Liver (tissue), 8 donors: ENCODE measurements at regions not wholly inside any gene's neighbourhood (a gene's known extent, or its start where the extent isn't known, plus 50 kb on each side); places are given as distances from the start of the nearest gene placed in this dataset.

Experiments
- DNase-seq: peaks from one replicate; pipeline ENCODE4 v3.0.0-alpha.2; 2017; ENCODE audit warnings: low spot score
- H3K27ac ChIP-seq, 2 donors: one replicate each; pipeline ENCODE4 v1.7.0; 2013; ENCODE audit warnings: inconsistent platforms in 2 of 2, low read length in 2 of 2, control low read depth in 1 of 2, low read depth in 1 of 2, mild to moderate bottlenecking in 1 of 2
- H3K27me3 ChIP-seq, 4 donors: one replicate each; pipeline versions ENCODE4 v1.6.1 to v1.7.0; 2013; ENCODE audit warnings: low read length in 3 of 4, inconsistent platforms in 1 of 4, mild to moderate bottlenecking in 1 of 4, moderate library complexity in 1 of 4; ENCODE audit not compliant: control insufficient read depth in 4 of 4, insufficient read depth in 4 of 4
- H3K36me3 ChIP-seq, 4 donors: one replicate each; pipeline versions ENCODE4 v1.6.1 to v1.7.0; 2013; ENCODE audit warnings: low read length in 3 of 4, mild to moderate bottlenecking in 3 of 4, low read depth in 1 of 4, moderate library complexity in 1 of 4; ENCODE audit not compliant: control insufficient read depth in 4 of 4, insufficient read depth in 3 of 4
- H3K4me1 ChIP-seq, 4 donors: one replicate each; pipeline versions ENCODE4 v1.6.1 to v1.7.0; 2013; ENCODE audit warnings: low read length in 3 of 4, mild to moderate bottlenecking in 3 of 4, moderate library complexity in 1 of 4; ENCODE audit not compliant: control insufficient read depth in 4 of 4, insufficient read depth in 4 of 4
- H3K4me3 ChIP-seq, 3 donors: one replicate each; pipeline versions ENCODE4 v1.6.1 to v1.7.0; 2013; ENCODE audit warnings: low read length in 3 of 3, control low read depth in 1 of 3, low read depth in 1 of 3, mild to moderate bottlenecking in 1 of 3
- H3K9ac ChIP-seq, 2 donors: one replicate each; pipeline ENCODE4 v1.7.0; 2013; ENCODE audit warnings: low read length in 2 of 2, mild to moderate bottlenecking in 2 of 2, moderate library complexity in 2 of 2, control low read depth in 1 of 2, low read depth in 1 of 2
- H3K9me3 ChIP-seq, 4 donors: one replicate each; pipeline versions ENCODE4 v1.6.1 to v1.7.0; 2013; ENCODE audit warnings: low read length in 3 of 4; ENCODE audit not compliant: control insufficient read depth in 4 of 4
- EGR1 ChIP-seq, 2 donors: IDR thresholded peaks; 2 replicates each; pipeline ENCODE4 v1.6.1; 2016 to 2018; ENCODE audit warnings: antibody characterized with exemption in 2 of 2, low read depth in 2 of 2
- FOXA1 ChIP-seq: IDR thresholded peaks from 2 replicates; pipeline ENCODE4 v1.6.1; 2016; ENCODE audit warnings: antibody characterized with exemption
- FOXA2 ChIP-seq: IDR thresholded peaks from 2 replicates; pipeline ENCODE4 v1.6.1; 2016; ENCODE audit warnings: antibody characterized with exemption
- GABPA ChIP-seq, 2 donors: IDR thresholded peaks in 1 of 2; conservative IDR thresholded peaks in 1 of 2; 2 replicates each; pipeline ENCODE4 v1.6.1; 2016; ENCODE audit warnings: antibody characterized with exemption in 2 of 2, mild to moderate bottlenecking in 1 of 2, moderate library complexity in 1 of 2
- HNF4A ChIP-seq, 2 donors: conservative IDR thresholded peaks; 2 replicates each; pipeline ENCODE4 v1.6.1; 2016; ENCODE audit warnings: antibody characterized with exemption in 2 of 2, mild to moderate bottlenecking in 2 of 2
- HNF4G ChIP-seq: IDR thresholded peaks from 2 replicates; pipeline ENCODE4 v1.6.1; 2016; ENCODE audit warnings: antibody characterized with exemption
- JUND ChIP-seq, 2 donors: IDR thresholded peaks; 2 replicates each; pipeline ENCODE4 v1.6.1; 2016; ENCODE audit warnings: antibody characterized with exemption in 2 of 2
- NR2F2 ChIP-seq: IDR thresholded peaks from 2 replicates; pipeline ENCODE4 v1.6.1; 2016; ENCODE audit warnings: antibody characterized with exemption
- RXRA ChIP-seq, 2 donors: IDR thresholded peaks; 2 replicates each; pipeline ENCODE4 v1.6.1; 2017 to 2018; ENCODE audit warnings: antibody characterized with exemption in 2 of 2, mild to moderate bottlenecking in 1 of 2
- SP1 ChIP-seq: IDR thresholded peaks from 2 replicates; pipeline ENCODE4 v1.6.1; 2018; ENCODE audit warnings: antibody characterized with exemption, mild to moderate bottlenecking
- TAF1 ChIP-seq: conservative IDR thresholded peaks from 2 replicates; pipeline ENCODE4 v1.6.1; 2016; ENCODE audit warnings: antibody characterized with exemption, mild to moderate bottlenecking
- YY1 ChIP-seq: IDR thresholded peaks from 2 replicates; pipeline ENCODE4 v1.6.1; 2016; ENCODE audit warnings: antibody characterized with exemption, mild to moderate bottlenecking
- WGBS: extraction: QIAGEN DNeasy Blood & Tissue Kit; methylation state at CpG from one replicate; pipeline ENCODE4 v1.1.7; 2013; 5-methylcytosine and 5-hydroxymethylcytosine counted together
- TF ChIP-seq, protein P1 (sequence below): IDR thresholded peaks from 2 replicates; pipeline ENCODE4 v1.6.1; 2016; ENCODE audit warnings: antibody characterized with exemption
- TF ChIP-seq, protein P2 (sequence below): IDR thresholded peaks from 2 replicates; pipeline ENCODE4 v1.6.1; 2016; ENCODE audit warnings: antibody characterized with exemption, mild to moderate bottlenecking
- TF ChIP-seq, protein P3 (sequence below): fragments of 150-350 bp; IDR thresholded peaks from 2 replicates; pipeline ENCODE4 v1.5.1; 2017; ENCODE audit warnings: improper control_type of control experiment, low read depth, low read length; ENCODE audit not compliant: missing input control
- TF ChIP-seq, protein P4 (sequence below): IDR thresholded peaks from 2 replicates; pipeline ENCODE4 v1.6.1; 2016; ENCODE audit warnings: antibody characterized with exemption
- donor health status: healthy.
- donor health status: healthy.
- donor health status: healthy.
- donor health status: healthy.
- donor health status: healthy.

DNA sequence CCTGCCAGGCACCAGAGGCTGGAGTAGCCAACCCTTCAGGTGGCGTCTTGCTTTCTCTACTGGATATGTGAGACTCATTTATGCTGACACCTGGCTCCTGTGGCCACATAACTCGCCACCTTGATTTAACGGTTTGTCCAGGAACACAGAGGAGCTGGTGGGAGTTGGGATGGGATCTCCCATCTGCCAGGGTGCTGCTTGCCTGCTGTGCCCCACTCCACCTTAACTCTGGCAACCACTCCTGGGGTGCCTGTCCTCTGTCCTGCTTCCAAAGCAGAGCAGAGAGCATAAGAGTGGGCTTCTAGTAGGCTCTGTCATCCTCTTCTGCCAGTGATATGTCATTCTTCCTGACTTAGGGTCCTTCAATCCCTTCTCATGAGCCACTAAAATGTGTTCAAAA is 63.4 kb upstream of the ZNF423 start:
- H3K9ac ChIP-seq: no peak overlapping the region
- no peaks in the 10 kb centered on the region for H3K27me3 ChIP-seq
- DNase-seq: no peak
- TF ChIP-seq RXRA (IDR thresholded peaks at IDR 0.05): no peak
- TF ChIP-seq, protein P1, sequence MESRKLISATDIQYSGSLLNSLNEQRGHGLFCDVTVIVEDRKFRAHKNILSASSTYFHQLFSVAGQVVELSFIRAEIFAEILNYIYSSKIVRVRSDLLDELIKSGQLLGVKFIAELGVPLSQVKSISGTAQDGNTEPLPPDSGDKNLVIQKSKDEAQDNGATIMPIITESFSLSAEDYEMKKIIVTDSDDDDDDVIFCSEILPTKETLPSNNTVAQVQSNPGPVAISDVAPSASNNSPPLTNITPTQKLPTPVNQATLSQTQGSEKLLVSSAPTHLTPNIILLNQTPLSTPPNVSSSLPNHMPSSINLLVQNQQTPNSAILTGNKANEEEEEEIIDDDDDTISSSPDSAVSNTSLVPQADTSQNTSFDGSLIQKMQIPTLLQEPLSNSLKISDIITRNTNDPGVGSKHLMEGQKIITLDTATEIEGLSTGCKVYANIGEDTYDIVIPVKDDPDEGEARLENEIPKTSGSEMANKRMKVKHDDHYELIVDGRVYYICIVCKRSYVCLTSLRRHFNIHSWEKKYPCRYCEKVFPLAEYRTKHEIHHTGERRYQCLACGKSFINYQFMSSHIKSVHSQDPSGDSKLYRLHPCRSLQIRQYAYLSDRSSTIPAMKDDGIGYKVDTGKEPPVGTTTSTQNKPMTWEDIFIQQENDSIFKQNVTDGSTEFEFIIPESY: no peak
- TF ChIP-seq TAF1: no peak
- TF ChIP-seq, protein P2, sequence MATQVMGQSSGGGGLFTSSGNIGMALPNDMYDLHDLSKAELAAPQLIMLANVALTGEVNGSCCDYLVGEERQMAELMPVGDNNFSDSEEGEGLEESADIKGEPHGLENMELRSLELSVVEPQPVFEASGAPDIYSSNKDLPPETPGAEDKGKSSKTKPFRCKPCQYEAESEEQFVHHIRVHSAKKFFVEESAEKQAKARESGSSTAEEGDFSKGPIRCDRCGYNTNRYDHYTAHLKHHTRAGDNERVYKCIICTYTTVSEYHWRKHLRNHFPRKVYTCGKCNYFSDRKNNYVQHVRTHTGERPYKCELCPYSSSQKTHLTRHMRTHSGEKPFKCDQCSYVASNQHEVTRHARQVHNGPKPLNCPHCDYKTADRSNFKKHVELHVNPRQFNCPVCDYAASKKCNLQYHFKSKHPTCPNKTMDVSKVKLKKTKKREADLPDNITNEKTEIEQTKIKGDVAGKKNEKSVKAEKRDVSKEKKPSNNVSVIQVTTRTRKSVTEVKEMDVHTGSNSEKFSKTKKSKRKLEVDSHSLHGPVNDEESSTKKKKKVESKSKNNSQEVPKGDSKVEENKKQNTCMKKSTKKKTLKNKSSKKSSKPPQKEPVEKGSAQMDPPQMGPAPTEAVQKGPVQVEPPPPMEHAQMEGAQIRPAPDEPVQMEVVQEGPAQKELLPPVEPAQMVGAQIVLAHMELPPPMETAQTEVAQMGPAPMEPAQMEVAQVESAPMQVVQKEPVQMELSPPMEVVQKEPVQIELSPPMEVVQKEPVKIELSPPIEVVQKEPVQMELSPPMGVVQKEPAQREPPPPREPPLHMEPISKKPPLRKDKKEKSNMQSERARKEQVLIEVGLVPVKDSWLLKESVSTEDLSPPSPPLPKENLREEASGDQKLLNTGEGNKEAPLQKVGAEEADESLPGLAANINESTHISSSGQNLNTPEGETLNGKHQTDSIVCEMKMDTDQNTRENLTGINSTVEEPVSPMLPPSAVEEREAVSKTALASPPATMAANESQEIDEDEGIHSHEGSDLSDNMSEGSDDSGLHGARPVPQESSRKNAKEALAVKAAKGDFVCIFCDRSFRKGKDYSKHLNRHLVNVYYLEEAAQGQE: no peak
- TF ChIP-seq GABPA (IDR thresholded peaks at IDR 0.05 in 1 of 2, conservative IDR thresholded peaks at IDR 0.05 in 1 of 2): no peak
- TF ChIP-seq NR2F2: no peak
- no peak for TF ChIP-seq YY1
- TF ChIP-seq FOXA2: no peak
- TF ChIP-seq HNF4G: no peak
- TF ChIP-seq FOXA1: no peak
- TF ChIP-seq, protein P3, sequence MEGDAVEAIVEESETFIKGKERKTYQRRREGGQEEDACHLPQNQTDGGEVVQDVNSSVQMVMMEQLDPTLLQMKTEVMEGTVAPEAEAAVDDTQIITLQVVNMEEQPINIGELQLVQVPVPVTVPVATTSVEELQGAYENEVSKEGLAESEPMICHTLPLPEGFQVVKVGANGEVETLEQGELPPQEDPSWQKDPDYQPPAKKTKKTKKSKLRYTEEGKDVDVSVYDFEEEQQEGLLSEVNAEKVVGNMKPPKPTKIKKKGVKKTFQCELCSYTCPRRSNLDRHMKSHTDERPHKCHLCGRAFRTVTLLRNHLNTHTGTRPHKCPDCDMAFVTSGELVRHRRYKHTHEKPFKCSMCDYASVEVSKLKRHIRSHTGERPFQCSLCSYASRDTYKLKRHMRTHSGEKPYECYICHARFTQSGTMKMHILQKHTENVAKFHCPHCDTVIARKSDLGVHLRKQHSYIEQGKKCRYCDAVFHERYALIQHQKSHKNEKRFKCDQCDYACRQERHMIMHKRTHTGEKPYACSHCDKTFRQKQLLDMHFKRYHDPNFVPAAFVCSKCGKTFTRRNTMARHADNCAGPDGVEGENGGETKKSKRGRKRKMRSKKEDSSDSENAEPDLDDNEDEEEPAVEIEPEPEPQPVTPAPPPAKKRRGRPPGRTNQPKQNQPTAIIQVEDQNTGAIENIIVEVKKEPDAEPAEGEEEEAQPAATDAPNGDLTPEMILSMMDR: no peak
- TF ChIP-seq JUND (IDR thresholded peaks at IDR 0.05): no peak
- TF ChIP-seq EGR1 (IDR thresholded peaks at IDR 0.05; ENCODE audit: low read depth in 2 of 2): no peak
- no peak for TF ChIP-seq SP1
- TF ChIP-seq, protein P4, sequence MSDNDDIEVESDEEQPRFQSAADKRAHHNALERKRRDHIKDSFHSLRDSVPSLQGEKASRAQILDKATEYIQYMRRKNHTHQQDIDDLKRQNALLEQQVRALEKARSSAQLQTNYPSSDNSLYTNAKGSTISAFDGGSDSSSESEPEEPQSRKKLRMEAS: no peak
- TF ChIP-seq HNF4A (conservative IDR thresholded peaks at IDR 0.05): no peak
- WGBS: 91% methylated on average over 3 of the region's 3 CpGs
- no peaks in the 10 kb centered on the region for H3K36me3 ChIP-seq
- no peak overlapping the region for H3K4me3 ChIP-seq
- H3K9me3 ChIP-seq: no peaks in the 10 kb centered on the region
- H3K4me1 ChIP-seq: no peaks in the 10 kb centered on the region
- H3K27ac ChIP-seq: no peak overlapping the region

DNA sequence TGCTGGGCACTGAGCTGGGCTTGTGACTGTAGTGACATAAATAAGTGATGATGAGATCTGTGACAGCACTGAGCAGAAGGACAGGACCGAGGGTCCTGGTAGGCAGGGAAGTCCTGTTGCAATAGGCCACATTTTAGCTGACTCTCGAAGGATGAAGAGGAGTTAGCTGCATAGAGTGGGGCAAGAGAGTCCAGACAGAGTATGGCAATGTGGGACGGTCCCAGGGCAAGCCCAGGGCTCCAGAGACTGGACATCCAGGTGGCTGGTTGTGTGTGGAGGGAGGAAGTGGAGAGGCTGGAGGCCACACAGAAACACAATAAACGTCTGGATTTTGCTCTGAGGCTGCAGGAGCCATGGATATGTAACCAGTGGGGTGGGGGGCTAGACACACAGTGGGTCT is 64.5 kb upstream of the ZNF423 start:
- TF ChIP-seq NR2F2 (no peak), JUND (IDR thresholded peaks at IDR 0.05) (no peak), FOXA2 (no peak), YY1 (no peak)
- TF ChIP-seq, protein P2: no peak
- H3K4me3 ChIP-seq: no peak overlapping the region
- no peaks in the 10 kb centered on the region for H3K4me1 ChIP-seq
- 88% methylated on average over 4 of the region's 4 CpGs for WGBS
- DNase-seq: no peak
- H3K27ac ChIP-seq: no peak overlapping the region
- no peaks in the 10 kb centered on the region for H3K27me3 ChIP-seq
- no peaks in the 10 kb centered on the region for H3K9me3 ChIP-seq
- H3K36me3 ChIP-seq: no peaks in the 10 kb centered on the region
- no peak overlapping the region for H3K9ac ChIP-seq
